OCI-M2 (cell line): ENCODE measurements at regions not wholly inside any gene's neighbourhood (a gene's known extent, or its start where the extent isn't known, plus 50 kb on each side); places are given as distances from the start of the nearest gene placed in this dataset.

Experiments
- DNase-seq: peaks from one replicate; lab custom pipeline; 2025; ENCODE audit not compliant: unreplicated experiment; lab: John Stamatoyannopoulos, UW

DNA sequence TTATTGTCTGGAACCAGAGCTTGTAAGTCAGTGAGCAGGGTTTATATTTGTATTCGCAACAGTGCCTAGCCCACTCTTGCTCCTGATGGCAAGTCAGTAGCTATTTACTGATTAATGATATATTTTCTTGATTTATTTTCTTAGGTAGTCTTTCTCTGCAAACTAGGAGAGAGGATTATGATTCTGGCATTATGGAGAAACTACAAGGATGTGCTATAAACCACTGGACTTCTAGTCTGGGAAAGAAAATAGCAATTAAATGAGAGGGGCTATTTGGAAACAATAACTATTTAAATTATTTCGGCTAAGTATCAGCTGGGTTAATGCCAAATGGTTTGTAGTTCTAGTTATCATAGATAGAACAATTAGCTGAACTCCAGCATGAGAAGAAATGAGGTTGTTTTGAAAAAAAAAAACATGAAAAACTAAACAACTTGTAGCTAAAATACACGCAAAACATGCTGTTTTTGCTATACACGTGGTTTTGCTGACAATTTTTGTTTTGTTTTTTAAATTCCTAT is 304.9 kb upstream of the TCF21 start:
- DNase-seq, result no peak

DNA sequence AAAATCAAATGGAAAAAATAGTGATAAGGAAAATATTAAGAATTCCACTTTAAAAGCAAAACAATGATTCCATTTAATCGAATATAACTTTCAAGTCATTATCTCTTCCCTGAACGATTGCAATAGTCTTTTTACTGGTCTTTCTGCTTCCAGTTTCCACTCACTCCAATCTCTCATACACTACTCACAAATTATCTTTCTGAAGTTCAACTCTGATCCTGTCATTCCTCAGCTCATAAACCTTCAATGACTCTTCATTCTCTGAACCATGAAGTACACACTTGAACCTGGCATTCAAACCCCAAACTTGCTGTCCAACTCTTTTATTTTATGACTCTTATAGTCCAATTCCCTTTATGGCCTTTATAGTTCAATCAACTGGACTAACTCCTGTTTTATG is 304.1 kb upstream of the TCF21 start:
- DNase-seq, result no peak

DNA sequence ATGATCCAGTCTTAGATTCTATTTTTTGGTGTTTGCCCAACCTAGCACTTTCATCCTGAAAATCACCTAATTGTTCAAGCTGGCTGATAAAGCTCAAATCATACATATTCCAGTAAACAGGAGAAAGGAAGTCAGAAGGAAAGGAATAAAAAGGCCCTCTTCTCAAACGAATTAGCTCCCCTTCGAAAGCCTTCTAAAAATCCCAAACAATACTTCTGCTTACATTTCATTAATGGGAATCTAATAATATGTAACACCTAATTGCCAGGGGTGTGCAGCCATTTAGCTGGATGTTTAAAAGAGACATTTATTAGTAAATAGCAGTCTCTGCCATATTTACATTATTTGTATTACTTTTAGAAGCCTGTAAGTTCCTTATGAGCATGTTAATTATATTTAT is 302.9 kb upstream of the TCF21 start:
- DNase-seq, result no peak

DNA sequence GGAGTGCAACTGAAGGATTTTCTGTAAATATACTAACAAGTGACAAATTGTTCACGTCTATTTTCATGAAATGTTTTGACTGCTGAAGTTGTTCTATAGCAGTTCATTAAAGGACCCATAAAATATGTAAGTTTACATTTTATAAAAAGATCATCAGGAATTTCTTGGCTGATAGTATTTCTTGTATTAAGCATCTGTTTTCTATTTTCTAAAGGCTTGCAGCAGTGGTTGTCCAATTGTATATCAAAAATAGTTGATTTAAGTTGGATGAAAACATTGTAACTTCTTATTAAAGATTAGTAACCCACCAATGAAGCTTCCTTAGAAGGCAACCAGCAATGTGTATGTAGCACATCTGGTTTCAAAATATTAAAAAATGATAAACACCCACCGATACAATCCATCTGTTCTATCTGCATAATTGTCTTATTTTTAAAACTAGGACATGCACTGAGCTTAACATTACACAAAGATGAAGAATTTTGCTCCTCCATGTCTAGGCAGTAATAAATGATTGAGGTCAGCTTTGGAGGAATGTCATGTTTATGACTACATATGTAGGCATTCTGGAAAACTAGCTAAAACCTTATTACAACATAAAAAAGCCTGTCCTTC is 301.3 kb upstream of the TCF21 start:
- no peak for DNase-seq

DNA sequence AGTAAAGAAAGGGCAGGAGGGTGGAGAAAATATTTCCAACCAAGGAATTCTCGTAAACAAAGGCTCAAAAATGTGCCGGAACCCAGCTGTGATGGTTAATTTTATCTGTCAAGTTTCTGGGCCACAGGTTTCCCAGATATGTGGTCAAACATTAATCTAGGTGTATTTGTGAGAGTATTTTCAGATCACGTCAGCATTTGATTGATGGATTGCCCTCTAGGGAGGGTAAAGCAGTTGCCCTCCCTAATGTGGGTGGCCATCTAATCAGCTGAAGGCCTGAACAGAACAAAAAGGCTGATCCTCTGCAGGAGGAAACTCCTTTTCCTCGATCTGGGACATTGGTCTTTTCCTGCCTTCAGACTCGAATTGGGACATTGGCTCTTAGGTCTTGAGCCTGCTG is 298.7 kb upstream of the TCF21 start:
- DNase-seq, result no peak

DNA sequence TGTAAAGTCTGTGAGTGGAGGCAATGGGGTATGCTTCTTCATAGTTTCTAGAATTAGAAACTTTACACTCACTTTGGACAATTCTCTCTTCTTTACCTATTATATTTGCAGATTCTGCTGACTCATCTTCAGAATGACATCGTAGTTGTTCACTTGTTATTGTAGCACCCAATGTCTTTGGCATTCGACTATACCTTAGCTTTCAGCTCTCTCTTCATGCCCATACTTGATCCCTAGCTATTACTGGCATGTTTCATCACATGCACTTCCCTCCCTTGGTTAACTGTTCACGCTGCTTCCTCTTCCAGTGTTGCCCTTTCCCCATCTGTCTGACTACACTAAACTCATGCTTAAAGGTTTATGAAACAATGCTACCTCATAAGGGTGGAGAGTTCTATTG is 298.1 kb upstream of the TCF21 start:
- no peak for DNase-seq

DNA sequence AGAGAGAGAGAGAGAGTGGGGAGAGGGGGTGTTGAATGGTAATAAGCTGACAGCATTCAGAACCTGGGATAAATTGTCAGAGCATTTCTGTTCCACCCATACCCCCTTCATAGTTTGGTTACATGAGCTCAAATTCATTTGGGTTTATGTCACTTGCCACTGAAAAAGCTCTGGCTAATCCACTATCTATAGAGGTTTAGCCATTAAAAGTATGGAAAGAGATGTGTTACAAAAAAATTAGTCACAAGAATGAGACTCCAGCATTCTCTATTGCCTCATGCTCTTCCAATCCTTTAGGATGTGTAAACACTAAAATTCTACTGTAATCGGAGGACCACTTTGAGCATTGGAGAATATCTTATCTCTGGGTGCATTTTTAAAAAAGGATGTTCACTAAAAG is 297.6 kb upstream of the TCF21 start:
- DNase-seq, result no peak

DNA sequence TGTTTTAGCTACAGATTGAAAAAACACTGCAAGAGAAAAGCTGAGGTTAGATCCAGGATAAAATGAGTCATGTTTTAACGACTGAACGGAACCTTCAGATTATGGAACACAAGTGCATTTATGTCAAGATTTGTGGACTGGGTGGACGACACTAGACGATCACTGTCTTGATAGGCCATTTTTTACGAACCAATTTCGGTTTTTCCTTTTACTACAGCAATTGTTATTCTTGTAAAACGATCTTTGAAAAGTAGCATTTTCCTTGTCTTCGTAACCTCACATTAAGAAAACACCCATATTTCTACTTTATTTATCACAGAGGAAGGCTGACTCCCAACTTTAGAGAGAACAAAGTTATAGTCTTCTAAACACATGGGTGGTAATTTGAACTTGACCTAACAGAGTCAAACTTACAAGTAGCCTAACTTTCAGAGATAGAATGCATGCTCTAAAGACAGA is 294.2 kb upstream of the TCF21 start:
- no peak for DNase-seq

DNA sequence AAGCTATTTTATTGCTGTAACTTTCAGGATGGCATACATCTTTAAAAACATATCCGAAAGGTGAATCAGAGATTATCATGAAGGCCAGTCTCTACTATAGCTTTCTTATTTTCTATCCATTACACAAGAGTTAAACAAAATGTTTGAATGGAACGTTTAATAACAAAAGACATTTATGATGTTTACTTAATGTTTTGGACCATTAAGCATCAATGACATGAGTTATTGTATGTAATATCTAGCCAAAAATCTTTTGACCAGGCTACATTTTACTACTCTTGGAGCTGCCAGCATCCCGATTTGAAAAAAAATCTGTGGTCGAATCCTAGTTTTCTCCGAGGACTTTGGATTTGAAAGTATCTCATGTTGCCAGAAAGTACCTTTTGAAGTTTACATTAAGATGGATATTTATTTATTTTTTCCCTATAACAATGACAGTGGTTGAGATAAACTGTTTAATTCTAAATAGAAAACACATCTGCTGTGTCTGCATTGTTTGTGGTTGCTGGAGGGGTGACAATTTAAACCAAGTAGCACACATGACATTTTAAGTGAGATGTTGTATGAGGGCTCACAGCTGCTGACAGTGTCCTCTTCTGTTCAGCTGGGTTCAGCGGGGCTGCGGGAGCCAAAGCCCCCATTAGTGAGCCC is 293.7 kb upstream of the TCF21 start:
- DNase-seq, result no peak

DNA sequence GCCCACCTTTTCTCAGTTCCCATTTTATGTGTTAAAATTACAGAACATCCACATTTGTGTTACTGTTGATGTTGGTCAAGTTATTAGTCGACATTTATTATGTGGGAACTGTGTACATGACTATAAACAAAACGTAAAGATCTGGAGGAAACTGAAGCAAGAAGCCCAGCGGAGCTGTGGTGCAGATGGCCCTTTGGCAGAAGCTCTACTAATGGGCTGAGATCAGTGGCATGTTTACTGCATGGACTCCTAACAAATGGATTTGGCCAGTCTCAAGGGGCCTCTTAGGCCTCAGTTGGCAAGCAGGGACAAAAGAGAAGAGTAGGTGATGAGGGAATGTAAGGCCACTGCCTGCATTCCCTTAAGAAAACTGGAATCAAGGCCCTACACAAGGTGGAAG is 282.1 kb upstream of the TCF21 start:
- DNase-seq, result no peak

DNA sequence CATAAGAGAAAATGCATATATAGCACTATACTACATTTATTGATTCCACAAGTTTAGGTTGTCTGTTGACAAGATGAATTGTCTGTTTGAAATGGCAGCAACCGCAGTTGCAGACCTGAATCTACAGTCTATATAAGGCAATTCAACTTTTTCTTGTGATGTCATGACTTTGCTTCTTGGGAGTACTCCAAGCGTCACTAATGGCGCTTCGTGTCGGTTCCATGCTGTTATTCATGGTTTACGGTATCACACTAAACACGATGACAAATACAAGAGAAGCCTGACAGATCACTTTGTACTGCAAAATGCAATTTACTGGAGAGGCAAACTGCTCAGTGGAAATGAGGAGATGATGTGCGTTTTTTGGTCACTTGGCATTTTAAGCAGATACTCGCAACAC is 280.3 kb upstream of the TCF21 start:
- no peak for DNase-seq

DNA sequence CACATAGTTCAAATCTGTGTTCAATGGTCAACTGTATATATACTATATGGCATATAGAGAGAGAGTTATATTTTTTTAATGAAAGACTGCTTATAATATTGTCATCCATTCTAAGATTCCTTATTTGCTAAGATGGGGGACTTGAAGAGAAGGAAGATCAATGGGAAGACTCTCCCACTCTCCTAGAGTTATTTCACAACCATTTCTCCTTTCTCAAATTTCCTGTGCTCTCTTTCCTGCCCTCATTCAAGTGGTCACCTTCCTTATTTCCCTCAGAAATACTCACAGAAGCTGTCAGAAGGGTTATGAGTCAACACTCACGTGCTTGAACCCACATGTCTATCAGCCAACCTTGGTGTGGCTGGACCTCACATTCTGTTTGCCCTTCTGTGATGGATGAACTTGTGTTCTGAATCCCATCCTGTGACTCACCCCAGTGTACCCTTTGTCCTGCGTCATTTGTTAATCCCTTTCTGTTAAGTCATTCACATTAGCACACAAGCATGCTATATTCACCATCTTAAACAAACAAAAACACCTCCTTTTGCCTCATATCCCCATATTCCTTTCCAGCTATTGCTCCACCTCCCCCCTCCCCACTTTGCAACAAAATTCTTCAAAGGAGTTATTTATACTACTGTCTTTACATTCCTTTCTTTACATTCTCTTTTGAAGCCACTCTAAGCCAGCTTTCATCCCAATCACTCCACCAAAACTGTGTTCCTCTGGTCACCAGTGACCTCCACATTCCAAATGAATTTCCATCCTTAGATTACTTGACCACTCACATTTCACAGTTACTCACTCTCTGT is 279.3 kb upstream of the TCF21 start:
- DNase-seq, result no peak

DNA sequence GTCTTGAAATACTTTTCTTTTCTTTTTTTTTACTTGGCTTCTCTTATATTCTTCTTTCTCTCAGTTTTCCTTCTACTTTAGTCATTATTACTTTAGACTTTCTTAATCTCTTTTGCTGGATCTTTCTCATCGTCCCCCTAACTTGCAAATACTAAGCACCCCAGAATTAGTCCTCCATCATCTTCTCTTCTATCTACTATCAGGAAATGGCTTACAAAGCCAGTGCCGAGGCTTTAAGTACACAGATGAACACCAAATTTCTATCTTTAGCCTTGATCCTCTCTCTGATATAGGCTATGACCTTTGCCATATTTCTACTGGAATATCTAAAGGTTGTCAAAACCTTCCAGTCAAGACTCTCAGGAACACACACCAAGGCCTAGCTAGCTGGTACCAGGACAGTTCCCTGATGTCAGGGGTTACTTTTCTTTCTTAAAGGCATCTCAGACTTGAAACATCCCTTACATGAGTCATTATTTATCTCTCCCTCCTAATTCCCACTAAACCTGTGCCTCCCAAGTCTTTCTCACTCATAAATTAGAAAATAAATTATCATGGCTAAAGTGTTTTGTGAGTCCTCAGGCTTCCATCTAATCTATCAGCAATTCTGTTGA is 278.6 kb upstream of the TCF21 start:
- no peak for DNase-seq

DNA sequence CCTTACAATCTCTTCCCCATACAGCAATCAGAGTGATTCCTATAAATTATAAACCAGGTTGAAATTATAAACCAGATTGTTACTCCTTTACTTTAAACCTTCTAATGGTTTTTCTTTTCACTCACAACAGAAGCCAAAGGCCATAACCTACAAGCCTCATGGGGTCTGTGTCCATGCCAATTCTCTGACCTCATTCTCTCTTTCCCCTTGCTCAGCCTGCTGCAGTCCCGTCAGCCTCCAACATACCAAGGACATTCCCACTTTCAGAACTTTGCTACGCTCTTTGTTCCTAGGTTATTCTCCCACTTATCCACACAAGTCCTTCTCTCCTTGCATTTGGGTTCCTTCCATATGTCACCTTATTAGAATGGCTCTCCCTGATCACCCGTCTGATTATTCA is 277.9 kb upstream of the TCF21 start:
- no peak for DNase-seq

DNA sequence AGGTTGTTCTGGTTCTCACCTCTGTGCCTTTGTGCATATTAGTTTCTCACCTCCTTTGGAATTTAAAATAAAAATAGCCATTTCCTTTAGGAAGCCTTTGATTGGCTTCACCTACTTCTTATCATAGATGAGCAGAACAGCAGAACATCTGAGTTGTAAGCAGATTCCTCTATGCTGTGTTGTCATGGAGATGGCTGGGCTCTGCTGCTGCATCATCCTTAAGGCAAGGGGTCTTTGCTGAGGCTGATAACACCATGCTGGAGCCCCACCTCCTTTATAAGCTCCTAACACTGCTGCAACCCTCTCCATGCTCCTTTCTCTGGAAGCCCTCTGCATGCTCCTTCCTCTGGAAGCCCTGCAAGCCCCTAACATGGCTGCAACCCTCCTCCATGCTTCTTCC is 276.5 kb upstream of the TCF21 start:
- DNase-seq, result no peak

DNA sequence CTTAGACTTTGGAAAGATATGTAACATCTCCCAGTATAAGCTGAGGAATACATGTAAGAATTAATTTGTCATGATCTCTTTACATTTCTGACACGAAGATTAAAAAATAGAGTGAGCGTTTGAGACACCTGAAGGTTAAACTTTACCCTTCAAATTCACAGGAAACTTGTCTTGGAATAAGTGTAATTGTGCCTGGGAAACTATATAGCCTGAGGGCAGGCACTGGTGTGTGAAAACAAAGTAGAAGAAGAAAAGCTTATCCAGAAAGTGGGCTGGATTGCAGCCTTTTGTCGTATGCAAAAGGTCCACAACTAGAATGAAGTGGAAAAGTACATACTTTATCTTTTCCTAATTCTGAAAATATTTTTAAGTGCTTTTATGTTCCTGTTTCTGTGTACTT is 275.7 kb upstream of the TCF21 start:
- no peak for DNase-seq

DNA sequence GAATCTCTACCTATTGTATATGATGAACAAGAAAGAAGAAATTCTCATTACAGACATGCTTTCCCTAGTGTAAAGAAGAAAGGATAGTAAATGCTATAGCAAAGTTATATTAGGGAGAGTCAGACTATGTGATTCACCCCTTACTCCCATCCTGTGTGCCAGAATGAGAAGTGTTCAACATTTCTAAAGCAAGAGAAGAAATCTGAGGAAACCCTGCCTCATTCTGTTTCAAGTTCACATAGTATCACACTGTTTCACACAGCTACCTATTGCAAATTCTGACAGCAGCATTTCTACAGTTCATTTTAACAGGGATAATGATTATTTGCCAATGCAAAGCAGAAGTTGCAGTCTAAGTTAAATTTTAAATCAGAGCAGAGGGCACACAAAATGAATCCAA is 267.2 kb upstream of the TCF21 start:
- no peak for DNase-seq

DNA sequence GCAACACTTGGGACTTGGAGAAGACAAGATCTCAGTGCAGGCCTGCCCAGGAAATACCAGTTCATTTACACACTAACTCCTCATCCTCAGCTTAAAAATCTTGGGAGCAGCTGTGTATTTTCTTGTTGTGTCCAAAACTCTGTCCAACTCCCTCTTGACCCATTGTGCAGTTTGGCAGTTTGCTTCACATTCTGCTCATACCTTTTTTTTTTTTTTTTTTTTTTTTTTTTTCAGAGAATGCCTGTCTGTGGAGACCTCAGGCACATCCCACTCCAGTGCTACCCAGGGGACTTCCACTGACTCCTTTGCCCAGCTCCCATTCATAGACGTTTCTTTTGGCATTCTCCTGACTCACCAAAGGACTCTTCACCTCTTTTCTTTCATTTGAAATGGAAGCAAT is 265.8 kb upstream of the TCF21 start:
- no peak for DNase-seq

DNA sequence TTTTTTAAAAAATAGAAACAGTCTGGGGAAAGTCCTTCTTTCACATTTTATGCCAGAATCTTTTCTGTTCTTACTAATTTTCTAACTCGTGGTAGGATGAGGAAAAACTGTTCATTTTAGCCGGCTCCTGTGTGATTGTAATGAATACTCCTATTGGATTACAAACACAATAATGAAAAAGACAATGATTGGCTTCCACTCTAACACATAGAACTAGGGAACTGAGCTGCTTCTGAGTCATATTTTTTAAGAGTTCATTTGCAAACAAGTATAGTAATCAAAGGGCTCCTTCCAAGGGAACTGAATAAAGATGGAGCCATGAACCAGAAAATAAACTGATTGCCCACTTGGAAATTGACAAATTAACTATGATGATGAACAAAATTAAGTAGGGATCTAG is 265.3 kb upstream of the TCF21 start:
- no peak for DNase-seq

DNA sequence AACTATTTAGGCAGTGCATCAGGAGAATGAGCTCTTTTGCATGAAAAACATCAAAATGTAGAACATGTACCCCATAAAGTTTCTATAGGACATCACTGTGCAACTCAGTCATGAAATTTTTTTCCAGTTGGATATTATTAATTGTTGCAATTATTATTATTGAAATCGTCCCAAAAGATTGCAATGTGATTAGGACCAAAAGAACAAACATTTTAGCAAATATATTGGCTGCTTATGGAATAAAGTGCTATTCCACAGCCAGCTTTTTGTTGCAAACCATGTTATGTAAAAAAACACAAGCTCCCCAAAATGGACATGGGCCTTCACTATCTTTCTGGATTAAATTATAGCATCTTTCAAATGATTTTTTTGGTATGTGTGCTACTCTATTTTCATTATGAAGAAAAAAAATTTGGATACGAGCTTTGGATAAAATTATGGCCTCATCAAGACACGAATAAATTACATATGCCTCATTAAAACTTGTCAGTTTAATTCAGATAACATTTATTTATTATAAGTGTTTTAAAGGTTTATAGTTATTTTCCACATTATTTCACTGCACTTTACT is 262.7 kb upstream of the TCF21 start:
- no peak for DNase-seq

DNA sequence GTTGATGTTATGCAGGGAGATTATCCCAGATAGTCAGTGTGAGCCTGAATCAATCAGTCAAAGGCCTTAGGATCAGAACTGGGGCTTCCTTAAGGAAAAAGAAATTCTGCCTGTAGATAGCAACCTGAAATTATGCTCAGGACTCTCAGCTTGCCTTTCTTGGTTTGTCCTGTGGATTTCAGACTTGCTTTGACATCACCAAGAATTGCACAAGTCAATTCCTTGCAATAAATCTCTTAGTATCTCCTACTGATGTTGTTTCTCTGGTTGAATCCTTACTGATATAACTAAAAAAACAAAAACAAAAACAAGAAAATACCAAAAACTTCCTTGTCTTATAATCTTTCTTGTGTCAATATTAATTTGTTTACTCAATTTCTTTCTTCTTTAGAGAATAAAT is 258.9 kb upstream of the TCF21 start:
- no peak for DNase-seq
